NCI-H2196 treated with DMSO at 0.1 percent for 48 hours (cell line): ENCODE measurements at regions not wholly inside any gene's neighbourhood (a gene's known extent, or its start where the extent isn't known, plus 50 kb on each side); places are given as distances from the start of the nearest gene placed in this dataset.
"Not testable (repeated sequence)": the region's sequence is repeated elsewhere in the genome, so short reads cannot be mapped to it uniquely, and the experiment has no call there.

Source experiments
- DNase-seq: peaks from one replicate; lab custom pipeline; 2025; ENCODE audit not compliant: unreplicated experiment; lab: John Stamatoyannopoulos, UW

DNA sequence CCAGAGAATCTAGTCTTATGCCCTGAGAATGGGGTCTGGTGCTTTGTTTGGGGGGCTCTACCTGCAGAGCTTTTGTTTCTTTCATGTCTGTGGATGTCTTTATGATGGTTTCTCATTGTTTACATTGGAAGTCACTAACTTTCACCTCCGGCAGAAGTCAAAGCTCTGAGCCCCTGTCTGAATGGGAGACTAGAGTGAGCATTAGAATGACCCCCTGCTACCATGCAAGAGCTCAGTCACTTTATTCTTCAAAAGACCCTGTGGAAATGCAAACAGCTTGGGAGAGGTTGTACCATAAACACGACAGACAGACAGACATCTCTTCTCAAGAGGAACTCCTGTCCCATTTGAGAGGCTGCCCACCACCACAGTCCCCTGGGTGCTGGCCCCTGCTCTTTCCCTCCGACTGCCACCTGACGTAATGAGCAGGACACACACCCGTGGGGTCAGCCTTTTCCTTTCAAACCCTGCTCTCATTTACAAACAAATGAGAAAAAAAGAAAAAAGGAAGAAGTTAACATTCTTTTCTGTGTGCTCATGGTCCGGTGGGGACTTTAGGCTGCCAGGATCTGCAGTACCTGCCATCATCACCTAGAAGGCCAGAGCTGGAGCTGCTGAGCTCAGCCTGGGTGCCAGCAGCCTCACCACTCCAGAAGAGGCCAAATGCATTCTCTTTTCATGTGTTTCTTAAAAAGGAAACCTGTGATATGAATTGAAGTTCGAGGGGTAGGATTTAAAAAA is 91.6 kb downstream of the FZD1 start:
- DNase-seq: no peak

DNA sequence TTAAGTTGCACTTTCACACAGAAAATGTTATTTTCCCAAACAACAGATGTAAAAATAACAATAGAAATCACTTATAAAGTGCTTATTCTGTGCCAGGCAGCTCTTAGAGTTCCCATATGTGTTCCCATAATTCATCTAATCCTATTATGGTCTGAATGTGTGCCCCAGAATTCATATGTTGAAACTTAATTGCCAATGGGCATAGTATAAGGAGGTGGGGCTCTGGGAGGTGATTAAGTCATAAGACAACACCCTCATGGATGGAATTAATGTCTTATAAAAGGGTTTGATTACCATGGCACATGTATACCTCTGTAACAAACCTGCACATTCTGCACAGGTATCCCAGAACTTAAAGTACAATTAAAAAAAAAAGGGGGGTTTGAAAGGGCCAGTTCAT is 92.7 kb downstream of the FZD1 start:
- no peak for DNase-seq

DNA sequence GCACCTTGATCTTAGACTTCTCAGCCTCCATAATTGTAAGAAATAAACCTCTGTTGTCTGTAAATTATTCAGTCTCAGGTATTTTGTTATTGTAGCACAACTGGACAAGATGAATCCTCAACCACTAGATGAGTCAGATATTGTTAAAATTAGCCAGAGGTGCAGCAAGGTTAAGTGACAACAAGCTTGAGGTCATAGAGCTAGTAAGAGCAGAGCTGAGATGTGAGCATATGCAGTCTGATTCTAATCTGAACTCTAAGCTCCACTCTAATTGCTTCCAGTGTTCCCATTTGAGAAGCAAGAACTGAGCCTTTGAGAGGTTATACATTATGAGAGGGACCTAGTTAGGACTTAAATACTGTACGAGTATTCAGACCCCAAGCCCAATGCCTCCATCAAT is 93.1 kb downstream of the FZD1 start:
- DNase-seq: no peak

DNA sequence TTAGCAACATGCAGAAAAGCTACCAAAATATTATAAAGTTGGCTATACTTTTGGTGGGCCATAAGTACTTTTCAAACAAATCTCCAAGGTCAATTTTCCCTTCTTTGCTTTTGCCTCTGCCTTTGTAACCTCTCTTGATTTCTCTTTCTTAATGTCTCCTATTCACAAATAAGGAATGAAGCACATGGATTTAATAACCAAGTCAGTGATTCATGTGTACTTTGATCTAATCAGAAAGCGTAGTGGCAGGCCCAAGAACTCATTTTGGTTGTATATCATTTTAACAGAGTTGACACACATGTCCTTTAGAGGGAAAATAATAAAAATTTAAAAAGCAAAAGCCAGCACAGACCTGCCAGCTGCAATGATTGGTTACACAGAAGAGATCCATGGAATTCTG is 93.7 kb downstream of the FZD1 start:
- no peak for DNase-seq

DNA sequence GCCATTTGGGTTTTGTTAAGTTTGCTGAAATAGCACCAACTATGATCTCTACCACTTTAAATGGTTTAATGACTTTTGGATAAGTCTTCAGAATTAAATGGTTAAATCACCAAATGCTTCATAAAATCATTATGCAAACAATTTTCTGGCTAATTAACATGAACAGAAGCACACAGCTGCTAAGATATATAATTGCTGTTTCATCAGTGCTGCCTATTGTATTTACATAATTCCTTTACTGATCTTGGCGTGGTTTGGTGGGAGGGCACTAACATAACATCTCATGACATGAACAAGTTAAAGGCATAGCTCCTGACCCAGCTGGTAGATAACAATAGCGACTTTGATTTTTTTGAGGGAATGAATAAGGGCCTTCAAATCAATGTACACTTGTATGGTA is 94.1 kb downstream of the FZD1 start:
- no peak for DNase-seq

DNA sequence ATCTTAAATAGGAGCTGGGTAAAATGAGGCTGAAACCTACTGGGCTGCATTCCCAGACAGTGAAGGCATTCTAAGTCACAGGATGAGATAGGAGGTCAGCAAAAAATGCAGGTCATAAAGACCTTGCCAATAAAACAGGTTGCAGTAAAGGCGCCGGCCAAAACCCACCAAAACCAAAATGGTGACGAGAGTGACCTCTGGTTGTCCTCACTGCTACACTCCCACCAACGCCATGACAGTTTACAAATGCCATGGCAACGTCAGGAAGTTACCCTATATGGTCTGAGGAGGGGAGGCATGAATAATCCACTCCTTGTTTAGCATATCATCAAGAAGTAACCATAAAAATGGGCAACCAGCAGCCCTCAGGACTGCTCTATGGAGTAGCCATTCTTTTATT is 100.9 kb downstream of the FZD1 start:
- not testable (repeated sequence) for DNase-seq

DNA sequence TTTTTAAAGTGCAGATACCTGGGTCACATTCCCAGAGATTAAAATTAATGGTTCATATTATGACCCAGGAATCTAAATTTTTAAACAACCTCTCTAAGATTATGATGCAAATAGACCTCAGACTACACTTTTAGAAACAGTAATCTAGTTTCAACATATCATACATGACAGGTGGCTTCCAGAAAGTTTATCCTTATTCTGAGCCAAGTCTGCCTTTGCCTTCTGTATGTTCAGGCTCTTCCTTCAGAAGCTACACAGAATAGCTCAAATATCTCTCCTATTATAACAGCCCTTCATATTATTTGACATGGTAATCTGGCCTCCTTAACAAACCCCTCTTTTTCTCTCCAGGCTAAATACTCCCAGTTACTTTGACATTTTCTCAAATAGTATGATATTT is 101.9 kb downstream of the FZD1 start:
- no peak for DNase-seq

DNA sequence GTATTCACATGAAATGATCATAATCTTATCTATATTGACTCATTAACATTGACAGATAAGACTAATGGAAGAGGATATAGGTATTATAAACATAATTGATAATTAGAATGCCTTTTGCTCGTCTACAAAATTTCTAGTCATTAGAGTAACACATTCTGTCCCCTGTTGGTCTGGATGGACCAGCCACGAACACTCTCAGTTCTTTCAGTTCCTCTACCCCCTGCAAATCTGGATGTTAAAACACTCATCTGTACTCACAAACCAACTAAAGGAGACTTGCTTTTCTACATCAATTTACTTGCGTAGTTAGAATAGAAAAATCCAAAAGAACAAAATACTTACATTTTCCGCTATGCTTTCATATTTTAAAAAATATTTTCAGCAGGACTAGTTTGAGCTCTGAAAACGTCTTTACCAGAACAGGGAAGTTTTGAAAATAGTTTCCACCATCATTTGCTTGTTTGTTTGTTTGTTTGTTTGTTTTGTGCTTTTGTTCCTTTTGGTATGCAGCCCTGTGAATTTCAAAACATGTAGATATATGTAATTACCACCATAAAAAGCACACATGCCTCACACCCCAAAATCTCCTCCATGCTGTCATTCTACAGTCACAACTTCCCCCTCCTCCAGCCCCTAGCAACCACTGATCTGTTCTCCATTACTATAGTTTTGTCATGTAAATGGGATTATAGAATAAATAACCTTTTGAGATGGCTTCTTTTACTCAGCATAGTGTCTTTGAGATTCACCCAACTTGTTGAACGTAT is 103.8 kb downstream of the FZD1 start:
- no peak for DNase-seq

DNA sequence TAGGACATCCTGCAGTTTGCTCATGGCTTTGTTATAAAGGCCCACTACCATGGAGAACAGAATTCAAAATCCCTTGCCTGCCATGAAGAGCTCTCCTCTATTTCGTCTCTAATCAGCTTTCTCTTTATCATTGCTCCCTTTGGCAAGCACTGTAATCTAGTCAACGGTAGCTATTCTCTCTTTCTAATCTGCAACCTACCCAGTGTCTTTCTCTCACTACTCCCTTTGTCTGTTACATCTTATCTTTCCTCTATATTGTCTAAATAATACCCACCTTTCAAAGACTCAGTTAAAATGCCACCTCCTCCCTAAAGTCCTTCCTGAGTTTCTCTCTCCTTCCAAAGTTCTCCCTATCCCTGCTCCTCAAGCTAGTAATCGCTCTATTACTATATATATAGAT is 108.1 kb downstream of the FZD1 start:
- DNase-seq: no peak

DNA sequence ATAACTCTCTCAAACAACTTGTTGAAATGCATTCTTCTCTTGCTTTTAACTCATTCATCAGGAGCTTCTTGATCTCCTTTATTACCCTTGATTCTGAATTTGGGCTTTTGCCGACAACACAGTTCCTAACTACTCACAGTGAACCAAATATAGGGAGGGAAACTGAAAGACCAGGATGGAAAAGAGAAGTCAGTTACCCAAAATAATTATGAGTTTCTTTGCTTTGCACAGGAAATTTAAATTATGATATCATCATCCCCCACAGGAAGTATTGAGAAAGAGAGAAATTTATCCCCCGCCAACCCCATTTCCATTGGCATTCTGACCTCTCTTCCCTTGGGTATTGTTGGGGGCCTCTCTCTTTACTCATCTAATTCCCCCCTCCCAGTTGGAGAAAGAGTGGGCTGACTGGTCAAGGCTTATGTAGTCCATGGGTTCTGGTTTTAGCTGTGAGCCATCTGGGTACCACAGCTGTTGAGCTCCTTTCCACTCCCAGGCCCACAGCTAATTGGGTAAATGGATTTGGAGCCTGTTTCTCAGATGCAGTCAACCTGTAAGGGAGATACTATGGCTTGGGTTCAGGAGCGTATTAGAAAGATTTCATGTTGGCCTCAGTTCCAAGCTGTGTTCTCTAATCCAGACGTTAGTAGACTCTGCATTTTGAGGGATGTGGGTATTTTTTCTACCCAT is 109.0 kb downstream of the FZD1 start:
- no peak for DNase-seq

DNA sequence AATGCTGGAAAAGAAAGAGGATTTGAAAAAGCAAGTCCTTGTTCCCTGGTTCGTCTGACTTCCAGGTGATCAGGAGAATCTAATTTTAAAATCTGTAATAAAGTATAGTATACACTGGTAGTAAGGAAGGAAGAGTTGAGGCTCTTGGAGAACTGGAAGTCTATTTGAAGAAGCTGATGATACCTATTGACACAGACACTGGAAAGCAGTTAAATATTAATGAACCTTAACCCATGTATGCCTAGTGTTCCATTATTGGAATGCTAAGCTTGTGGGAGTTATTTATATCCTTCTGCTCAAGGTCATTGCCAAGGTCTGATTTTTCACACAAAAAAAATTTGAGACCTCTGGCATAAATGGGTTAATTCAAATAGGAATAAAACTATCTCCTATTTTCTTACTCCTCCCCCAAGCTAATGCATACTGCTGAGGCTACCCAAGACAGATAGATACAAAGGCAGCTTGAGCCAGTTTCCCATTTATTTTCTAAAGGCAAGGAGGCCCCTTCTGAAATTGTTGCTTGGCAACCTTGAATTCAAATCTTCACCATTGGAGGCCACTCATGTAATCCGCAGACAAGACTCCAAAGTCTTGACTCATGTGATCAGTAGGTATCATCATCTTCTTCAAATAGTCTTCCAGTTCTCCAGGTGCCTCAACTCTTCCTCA is 110.2 kb downstream of the FZD1 start:
- no peak for DNase-seq

DNA sequence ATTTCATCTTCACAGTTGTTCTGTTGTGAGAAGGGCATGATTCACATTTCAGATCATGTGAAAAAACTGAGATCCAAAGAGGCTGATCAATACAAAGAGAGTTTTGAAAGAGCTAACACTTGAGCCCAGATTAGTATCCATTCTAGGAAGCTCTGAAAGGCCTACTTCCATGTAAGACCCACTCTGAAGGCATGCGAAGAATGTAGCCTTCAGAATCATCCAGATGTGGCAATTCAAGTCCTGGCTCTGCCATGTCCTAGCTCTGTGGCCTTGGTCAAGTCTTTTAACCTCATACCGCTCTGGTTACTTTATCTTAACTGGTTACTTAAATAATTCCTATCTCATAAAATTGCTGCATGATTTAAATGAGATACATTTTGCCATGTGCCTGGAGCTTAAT is 111.1 kb downstream of the FZD1 start:
- DNase-seq: no peak

DNA sequence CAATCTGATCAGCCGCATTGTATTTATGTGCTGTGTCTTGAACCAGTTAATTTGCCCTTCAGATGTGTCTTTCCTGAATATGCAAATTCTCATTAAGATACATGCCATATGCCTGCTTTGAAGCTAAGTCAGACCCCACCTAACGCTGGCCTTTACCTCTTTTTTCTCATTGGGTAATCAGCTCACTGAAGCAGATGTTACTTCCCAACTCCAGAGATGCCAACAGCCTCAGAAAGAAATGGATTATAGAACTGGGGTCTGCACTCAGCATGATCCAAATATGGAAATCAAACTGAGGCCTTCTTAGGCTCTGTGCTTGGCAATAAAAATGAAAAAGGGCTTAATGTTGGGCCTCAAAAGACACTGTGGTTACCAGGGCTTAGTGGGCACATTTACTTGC is 113.9 kb downstream of the FZD1 start:
- no peak for DNase-seq

DNA sequence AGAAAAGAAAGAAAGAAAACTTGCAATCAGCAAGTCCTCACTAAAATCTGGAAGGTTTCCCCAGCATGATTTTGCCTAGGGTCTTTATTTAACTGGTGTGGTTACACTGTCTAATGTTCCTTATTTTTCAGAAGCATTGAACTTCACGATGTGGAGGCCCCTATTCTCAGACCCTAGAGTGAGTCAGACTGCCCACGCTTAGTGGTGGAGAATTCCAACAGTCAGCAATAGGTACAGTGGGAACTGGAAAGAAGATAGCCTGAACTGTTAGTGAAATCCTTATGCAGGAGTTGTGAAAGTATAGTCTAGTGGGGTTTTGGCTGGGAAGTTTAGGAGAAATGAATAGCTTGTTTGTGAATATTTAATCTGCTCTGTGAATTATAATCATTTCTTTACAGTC is 115.0 kb downstream of the FZD1 start:
- DNase-seq: no peak

DNA sequence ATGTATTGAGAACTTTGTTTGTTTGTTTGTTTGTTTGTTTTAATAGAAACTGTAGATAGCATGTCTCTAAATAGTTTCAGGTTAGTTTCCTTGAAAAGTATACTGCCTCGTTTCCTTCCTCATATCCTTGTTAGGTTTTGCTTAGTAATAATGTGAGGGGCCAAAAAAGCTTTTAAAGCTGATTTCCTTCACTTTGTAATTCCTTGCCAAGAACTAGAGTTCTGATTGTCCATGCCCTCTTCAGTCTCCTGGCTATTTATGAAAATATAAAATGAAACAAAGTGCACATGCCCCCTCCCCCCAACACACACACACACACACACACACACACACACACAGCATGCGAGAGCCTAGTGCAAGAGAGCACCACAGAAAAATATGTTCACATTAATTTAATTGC is 115.8 kb downstream of the FZD1 start:
- DNase-seq: no peak

DNA sequence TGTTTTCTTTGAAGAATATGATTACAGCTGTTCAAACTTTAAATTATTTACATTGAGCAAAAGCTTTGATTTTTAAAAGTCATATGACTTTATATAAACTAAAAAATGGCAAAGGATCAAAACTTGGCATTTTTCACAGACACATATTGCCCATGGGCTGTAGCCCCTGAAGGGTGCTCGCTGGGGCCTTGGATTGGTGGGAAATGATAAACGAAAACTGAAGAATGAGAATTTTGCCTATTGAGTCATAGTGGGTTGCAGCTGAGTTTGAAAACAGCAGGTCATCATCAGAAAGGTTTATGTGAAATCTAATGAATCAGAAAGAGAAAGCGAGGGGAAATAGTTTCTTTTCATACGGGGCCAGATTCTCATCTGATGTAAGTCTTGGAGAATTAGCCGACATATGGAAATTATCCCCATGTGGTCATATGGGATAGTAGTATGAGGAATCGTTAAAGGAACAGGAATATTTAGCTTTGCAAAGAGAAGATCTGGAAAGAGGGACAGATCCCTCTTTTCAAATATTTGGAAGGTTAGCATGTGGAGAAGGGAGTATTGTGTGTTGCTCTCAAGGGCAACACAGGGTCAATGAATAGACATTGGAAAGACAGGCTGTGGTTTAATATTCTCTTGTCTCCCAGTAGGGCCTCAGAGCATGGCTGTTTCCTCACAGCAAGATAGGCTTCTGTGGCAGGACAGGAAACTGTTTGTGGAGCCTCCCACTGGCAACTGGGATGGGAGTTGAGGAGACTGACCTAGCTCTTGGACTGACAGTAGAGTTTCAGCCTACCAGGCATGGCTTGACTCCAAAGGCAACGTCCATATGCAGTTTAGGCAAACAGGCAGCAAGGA is 119.0 kb downstream of the FZD1 start:
- DNase-seq: no peak

DNA sequence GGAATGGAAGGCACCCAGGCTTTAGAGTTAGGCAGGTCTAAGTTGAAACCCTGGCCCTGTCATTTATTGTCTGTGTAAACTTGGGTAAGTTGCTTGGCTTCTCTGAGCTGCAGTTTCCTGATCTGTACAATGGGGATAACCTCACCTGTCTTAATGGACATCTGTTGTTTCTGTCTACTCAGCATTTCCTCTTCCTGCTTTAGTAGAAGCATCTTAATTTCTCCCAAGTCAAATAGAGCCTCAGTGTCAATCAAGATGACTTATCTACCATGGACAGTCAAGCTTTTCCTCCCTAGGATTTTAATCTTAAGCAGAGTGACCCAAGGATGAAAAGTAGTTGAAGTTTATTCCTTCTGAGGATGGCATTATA is 119.7 kb downstream of the FZD1 start:
- DNase-seq: no peak

DNA sequence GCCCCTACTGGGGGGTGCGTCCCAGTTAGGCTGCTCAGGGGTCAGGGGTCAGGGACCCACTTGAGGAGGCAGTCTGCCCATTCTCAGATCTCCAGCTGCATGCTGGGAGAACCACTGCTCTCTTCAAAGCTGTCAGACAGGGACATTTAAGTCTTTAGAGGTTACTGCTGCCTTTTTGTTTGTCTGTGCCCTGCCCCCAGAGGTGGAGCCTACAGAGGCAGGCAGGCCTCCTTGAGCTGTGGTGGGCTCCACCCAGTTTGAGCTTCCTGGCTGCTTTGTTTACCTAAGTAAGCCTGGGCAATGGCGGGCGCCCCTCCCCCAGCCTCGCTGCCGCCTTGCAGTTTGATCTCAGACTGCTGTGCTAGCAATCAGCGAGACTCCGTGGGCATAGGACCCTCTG is 130.5 kb downstream of the FZD1 start:
- not testable (repeated sequence) for DNase-seq

DNA sequence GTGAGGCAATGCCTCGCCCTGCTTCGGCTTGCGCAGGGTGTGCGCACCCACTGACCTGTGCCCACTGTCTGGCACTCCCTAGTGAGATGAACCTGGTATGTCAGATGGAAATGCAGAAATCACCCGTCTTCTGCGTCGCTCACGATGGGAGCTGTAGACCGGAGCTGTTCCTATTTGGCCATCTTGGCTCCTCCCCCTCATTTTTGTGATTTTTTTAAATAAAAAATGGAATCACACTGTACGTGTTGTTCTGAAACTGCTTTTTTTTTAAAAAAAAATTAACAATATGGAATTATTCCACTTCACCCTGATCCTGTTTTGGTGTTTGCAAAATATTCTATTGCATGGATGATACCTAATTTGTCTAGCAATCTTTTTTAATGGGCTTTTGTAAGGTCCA is 131.1 kb downstream of the FZD1 start:
- not testable (repeated sequence) for DNase-seq

DNA sequence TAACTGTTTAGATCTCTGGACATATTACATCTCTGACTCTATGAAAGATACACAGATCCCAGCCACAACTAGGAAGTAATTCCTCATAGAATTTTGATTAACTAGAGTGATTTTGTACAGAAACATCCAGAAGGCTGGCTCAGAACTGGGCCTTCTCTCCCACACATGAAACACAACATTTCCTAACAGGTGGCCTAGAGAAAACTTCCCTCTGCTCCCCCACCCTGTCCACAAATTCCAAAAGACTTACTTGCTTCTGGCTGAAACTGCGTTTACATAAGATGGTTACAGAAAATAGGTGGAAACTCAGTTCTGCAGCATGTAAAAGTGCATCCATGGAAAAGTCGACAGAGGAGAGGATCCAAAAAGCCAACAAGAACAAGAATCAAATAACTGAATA is 132.9 kb downstream of the FZD1 start:
- DNase-seq: no peak

DNA sequence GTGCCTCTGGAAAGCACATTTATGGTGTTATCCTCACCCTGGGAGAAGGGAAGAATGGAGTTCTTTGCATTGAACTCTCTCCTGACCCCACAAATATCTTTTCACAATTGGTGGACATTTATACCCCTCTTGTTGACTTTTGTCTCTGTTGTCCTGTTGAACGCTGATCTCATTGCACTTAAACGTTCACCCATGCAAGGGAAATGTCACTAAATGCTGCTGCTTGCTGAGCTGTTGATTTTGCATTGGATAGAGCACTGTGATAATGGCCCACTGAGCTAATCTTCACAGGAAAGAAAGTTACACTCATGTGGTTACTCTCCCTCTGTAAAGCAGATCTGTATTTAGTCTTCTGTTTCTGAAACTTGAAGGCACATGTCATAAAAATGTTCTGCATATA is 133.4 kb downstream of the FZD1 start:
- DNase-seq: no peak
